OCI-LY7 (cell line): ENCODE measurements at regions not wholly inside any gene's neighbourhood (a gene's known extent, or its start where the extent isn't known, plus 50 kb on each side); places are given as distances from the start of the nearest gene placed in this dataset.

Experiments used
- BruUV-seq: library from RNA; stranded (reverse); fragments of 400-500 nt; replicated peaks from 2 replicates; lab custom pipeline; 2021; lab: Mats Ljungman, UMichigan
- CTCF ChIA-PET: fragments of 300-600 bp; sonication (Branson Sonifier 250); formaldehyde crosslinking; loops from one replicate; lab custom pipeline; 2022; ENCODE audit warnings: antibody characterized with exemption; ENCODE audit not compliant: unreplicated experiment; lab: Charles Lee
- POLR2A ChIA-PET: fragments of 300-600 bp; sonication (Branson Sonifier 250); formaldehyde crosslinking; loops from one replicate; lab custom pipeline; 2022; ENCODE audit warnings: antibody characterized with exemption; lab: Charles Lee
- DNase-seq: peaks from one replicate; pipeline ENCODE4 v3.0.0-alpha.2; 2015; ENCODE audit warnings: low spot score
- H2AFZ ChIP-seq: fragments of 200-600 bp; sonication (generic), shearing (Covaris generic); 2 replicates; pipeline ENCODE4 v1.6.1; 2014; ENCODE audit warnings: mild to moderate bottlenecking, antibody characterized with exemption, low read length, moderate library complexity
- H3K27ac ChIP-seq: fragments of 200-600 bp; sonication (generic); 2 replicates; pipeline ENCODE4 v1.5.1; 2014; ENCODE audit warnings: mixed run types, low read depth, mild to moderate bottlenecking, moderate library complexity, low read length, inconsistent platforms; ENCODE audit not compliant: poor library complexity, severe bottlenecking
- H3K36me3 ChIP-seq: fragments of 200-600 bp; sonication (generic); 2 replicates; pipeline ENCODE4 v1.6.1; 2014; ENCODE audit warnings: mild to moderate bottlenecking, antibody characterized with exemption, low read length, moderate library complexity, mixed read lengths; ENCODE audit not compliant: insufficient read depth
- H3K4me1 ChIP-seq: fragments of 200-600 bp; sonication (generic); 2 replicates; pipeline ENCODE4 v1.5.1; 2014; ENCODE audit warnings: mild to moderate bottlenecking, low read length; ENCODE audit not compliant: insufficient read depth, poor library complexity, severe bottlenecking
- H3K4me2 ChIP-seq: fragments of 200-600 bp; sonication (generic); 2 replicates; pipeline ENCODE4 v1.6.1; 2014; ENCODE audit warnings: mild to moderate bottlenecking, low read length
- H3K4me3 ChIP-seq: fragments of 200-600 bp; sonication (generic); 2 replicates; pipeline ENCODE4 v1.5.1; 2014; ENCODE audit warnings: mild to moderate bottlenecking, low read depth, low read length; ENCODE audit not compliant: poor library complexity, severe bottlenecking
- H3K79me2 ChIP-seq: fragments of 200-600 bp; sonication (generic); 2 replicates; pipeline ENCODE4 v1.6.1; 2016; ENCODE audit warnings: low read depth, mild to moderate bottlenecking, low read length, moderate library complexity, mixed read lengths; ENCODE audit not compliant: insufficient read depth
- H3K9me2 ChIP-seq: fragments of 200-600 bp; sonication (generic); 2 replicates; pipeline ENCODE4 v1.6.1; 2016; ENCODE audit warnings: mild to moderate bottlenecking, low read length, mixed read lengths; ENCODE audit not compliant: insufficient read depth
- H3K9me3 ChIP-seq: fragments of 200-600 bp; sonication (generic); 2 replicates; pipeline ENCODE4 v1.6.1; 2014; ENCODE audit warnings: mild to moderate bottlenecking, mixed run types, low read length, mixed read lengths
- H4K20me1 ChIP-seq: fragments of 200-600 bp; sonication (generic); 2 replicates; pipeline ENCODE4 v1.6.1; 2014; ENCODE audit warnings: mild to moderate bottlenecking, antibody characterized with exemption, low read length, moderate library complexity, mixed read lengths; ENCODE audit not compliant: insufficient read depth
- EZH2phosphoT487 ChIP-seq: fragments of 200-600 bp; sonication (generic); IDR thresholded peaks from 2 replicates; pipeline ENCODE4 v1.6.1; 2018; ENCODE audit warnings: low read depth, borderline replicate concordance, mild to moderate bottlenecking, mixed run types, antibody characterized with exemption, low read length, moderate library complexity, mixed read lengths
- intact Hi-C: fragments of 100-400 bp; cut with micrococcal nuclease; formaldehyde crosslinking; loops from one replicate; pipeline ENCODE4 v1.10.0; 2022; ENCODE audit not compliant: unreplicated experiment
- TF ChIP-seq, protein P1 (sequence below): fragments of 200-600 bp; sonication (generic); conservative IDR thresholded peaks from 2 replicates; pipeline ENCODE4 v1.5.1; 2014; ENCODE audit warnings: mild to moderate bottlenecking, antibody characterized with exemption, low read length, moderate library complexity, mixed read lengths

DNA sequence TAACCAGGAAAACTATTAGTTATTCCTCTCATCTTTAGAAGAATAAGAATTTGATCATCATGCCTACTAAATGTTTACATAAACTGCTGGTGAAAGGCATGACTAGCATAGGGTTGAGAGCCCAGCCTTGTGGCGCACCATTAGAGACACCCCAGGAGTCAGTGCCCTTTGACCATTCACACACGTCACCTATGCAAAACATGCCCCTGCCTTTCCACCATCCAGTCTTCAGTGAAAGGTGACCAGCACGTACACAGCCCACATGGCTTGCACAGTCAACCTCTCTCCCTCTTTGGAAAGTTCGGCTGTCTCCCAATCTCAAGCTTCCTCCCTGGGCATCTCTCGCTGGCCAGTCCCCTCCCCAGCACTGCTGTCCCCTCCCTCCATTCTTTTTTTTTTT, 150.3 kb downstream of the ENGASE start:
- Histone ChIP-seq H3K36me3 (no peaks in the 10 kb centered on the region), H3K4me1 (no peaks in the 10 kb centered on the region), H4K20me1 (no peaks in the 10 kb centered on the region), H3K9me2 (no peaks in the 10 kb centered on the region), H3K4me2 (no peak overlapping the region), H3K27ac (no peak overlapping the region), H3K79me2 (no peaks in the 10 kb centered on the region), H3K4me3 (no peak overlapping the region), H2AFZ (no peak overlapping the region), H3K9me3 (no peaks in the 10 kb centered on the region)
- ChIA-PET POLR2A (no interaction called here), CTCF (no interaction called here)
- no TSS peak for BruUV-seq
- intact Hi-C loops: no loop called here
- TF ChIP-seq, protein P1, sequence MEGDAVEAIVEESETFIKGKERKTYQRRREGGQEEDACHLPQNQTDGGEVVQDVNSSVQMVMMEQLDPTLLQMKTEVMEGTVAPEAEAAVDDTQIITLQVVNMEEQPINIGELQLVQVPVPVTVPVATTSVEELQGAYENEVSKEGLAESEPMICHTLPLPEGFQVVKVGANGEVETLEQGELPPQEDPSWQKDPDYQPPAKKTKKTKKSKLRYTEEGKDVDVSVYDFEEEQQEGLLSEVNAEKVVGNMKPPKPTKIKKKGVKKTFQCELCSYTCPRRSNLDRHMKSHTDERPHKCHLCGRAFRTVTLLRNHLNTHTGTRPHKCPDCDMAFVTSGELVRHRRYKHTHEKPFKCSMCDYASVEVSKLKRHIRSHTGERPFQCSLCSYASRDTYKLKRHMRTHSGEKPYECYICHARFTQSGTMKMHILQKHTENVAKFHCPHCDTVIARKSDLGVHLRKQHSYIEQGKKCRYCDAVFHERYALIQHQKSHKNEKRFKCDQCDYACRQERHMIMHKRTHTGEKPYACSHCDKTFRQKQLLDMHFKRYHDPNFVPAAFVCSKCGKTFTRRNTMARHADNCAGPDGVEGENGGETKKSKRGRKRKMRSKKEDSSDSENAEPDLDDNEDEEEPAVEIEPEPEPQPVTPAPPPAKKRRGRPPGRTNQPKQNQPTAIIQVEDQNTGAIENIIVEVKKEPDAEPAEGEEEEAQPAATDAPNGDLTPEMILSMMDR: no peak
- no peak for TF ChIP-seq EZH2phosphoT487
- DNase-seq: no peak

- POLR2A ChIA-PET: no interaction called here
- Histone ChIP-seq H3K4me3 (no peak overlapping the region), H2AFZ (no peak overlapping the region), H3K27ac (no peak overlapping the region), H3K9me3 (no peaks in the 10 kb centered on the region), H3K9me2 (no peaks in the 10 kb centered on the region), H4K20me1 (no peaks in the 10 kb centered on the region), H3K79me2 (no peaks in the 10 kb centered on the region), H3K4me2 (no peak overlapping the region), H3K36me3 (no peaks in the 10 kb centered on the region), H3K4me1 (no peaks in the 10 kb centered on the region)
- BruUV-seq: no TSS peak
- TF ChIP-seq EZH2phosphoT487: no peak
- TF ChIP-seq, protein P1: no peak
- no peak for DNase-seq
- intact Hi-C loops: no loop called here
- CTCF ChIA-PET: no interaction called here
Observed at GRCh38 chr17:79224476-79224875, 149.9 kb downstream of the ENGASE start.

DNA sequence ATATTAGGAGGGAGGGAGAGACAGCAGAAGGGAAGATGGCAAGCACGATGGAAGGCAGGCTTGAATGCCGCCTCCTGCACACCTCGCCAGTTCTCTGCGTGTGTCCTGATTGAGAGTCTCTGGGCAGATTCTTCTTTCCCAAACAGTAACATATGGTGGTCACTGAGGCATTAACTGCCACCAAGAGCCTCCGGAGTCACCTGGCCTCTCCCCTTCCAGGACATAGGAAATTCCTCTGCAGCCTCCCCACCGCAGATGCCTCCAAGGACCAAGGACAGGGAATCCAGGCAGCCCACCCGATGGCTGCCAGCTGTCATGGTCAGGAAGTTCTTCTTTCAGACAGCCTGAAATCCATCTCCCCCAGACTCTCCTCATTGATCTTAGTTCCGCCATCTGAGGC, 149.3 kb downstream of the ENGASE start:
- H3K4me3 ChIP-seq: no peak overlapping the region
- DNase-seq: no peak
- intact Hi-C loops: no loop called here
- ChIA-PET POLR2A (no interaction called here), CTCF (no interaction called here)
- TF ChIP-seq, protein P1: no peak
- no peak for TF ChIP-seq EZH2phosphoT487
- no peak overlapping the region for H3K27ac ChIP-seq
- no peaks in the 10 kb centered on the region for H3K36me3 ChIP-seq
- no peaks in the 10 kb centered on the region for H3K79me2 ChIP-seq
- no peak overlapping the region for H2AFZ ChIP-seq
- no peaks in the 10 kb centered on the region for H3K9me2 ChIP-seq
- H3K4me1 ChIP-seq: no peaks in the 10 kb centered on the region
- BruUV-seq: no TSS peak
- no peak overlapping the region for H3K4me2 ChIP-seq
- no peaks in the 10 kb centered on the region for H3K9me3 ChIP-seq
- no peaks in the 10 kb centered on the region for H4K20me1 ChIP-seq
